MCF 10A (cell line): ENCODE measurements at regions not wholly inside any gene's neighbourhood (a gene's known extent, or its start where the extent isn't known, plus 50 kb on each side); places are given as distances from the start of the nearest gene placed in this dataset.
A peak's percentile ranks its signal among the peaks of the same experiment; 100 is the strongest.

Source experiments
- BruUV-seq: library from RNA; stranded (reverse); fragments of 400-500 nt; replicated peaks from 2 replicates; lab custom pipeline; 2021; lab: Mats Ljungman, UMichigan
- CTCF ChIA-PET: fragments of 300-600 bp; sonication (Branson Sonifier 250); formaldehyde crosslinking; extraction: SDS; loops from one replicate; lab custom pipeline; 2021; ENCODE audit warnings: antibody characterized with exemption, inconsistent platforms; lab: Yijun Ruan, JAX
- POLR2A ChIA-PET: fragments of 300-600, 350-650 bp; sonication (Branson Sonifier 250); formaldehyde crosslinking; extraction: SDS; loops from one replicate; lab custom pipeline; 2020; ENCODE audit warnings: antibody characterized with exemption, inconsistent platforms; lab: Yijun Ruan, JAX
- DNase-seq: peaks from one replicate; pipeline ENCODE4 v3.0.0-alpha.2; 2018; ENCODE audit not compliant: unreplicated experiment
- H3K27ac Mint-ChIP-seq: one replicate; pipeline ENCODE4 v1.8.0; 2022; ENCODE audit warnings: mild to moderate bottlenecking, low read depth, mixed read lengths; ENCODE audit not compliant: unreplicated experiment
- H3K27me3 Mint-ChIP-seq: one replicate; pipeline ENCODE4 v1.8.0; 2022; ENCODE audit warnings: mixed read lengths; ENCODE audit not compliant: insufficient read depth, unreplicated experiment
- H3K36me3 Mint-ChIP-seq: one replicate; pipeline ENCODE4 v1.8.0; 2022; ENCODE audit warnings: mild to moderate bottlenecking, moderate library complexity, mixed read lengths; ENCODE audit not compliant: insufficient read depth, unreplicated experiment
- H3K4me1 Mint-ChIP-seq: one replicate; pipeline ENCODE4 v1.8.0; 2022; ENCODE audit warnings: mixed read lengths; ENCODE audit not compliant: insufficient read depth, unreplicated experiment
- H3K4me3 Mint-ChIP-seq: one replicate; pipeline ENCODE4 v1.8.0; 2022; ENCODE audit warnings: mild to moderate bottlenecking, moderate library complexity, mixed read lengths; ENCODE audit not compliant: unreplicated experiment
- H3K9me3 Mint-ChIP-seq: one replicate; pipeline ENCODE4 v1.8.0; 2022; ENCODE audit warnings: mixed read lengths; ENCODE audit not compliant: unreplicated experiment
- CTCF ChIP-seq: fragments of 200-600 bp; IDR thresholded peaks from one replicate; pipeline ENCODE4 v1.8.0; 2022; ENCODE audit warnings: antibody characterized with exemption, mild to moderate bottlenecking; ENCODE audit not compliant: unreplicated experiment
- intact Hi-C: fragments of 100-400 bp; cut with micrococcal nuclease; formaldehyde crosslinking; loops from 2 replicates; pipeline ENCODE4 v1.14.1; 2022

GRCh38 chr5:170451747-170452365 is 52.0 kb upstream of the KCNIP1 start:
- POLR2A ChIA-PET, result interaction anchor here (0.6 to 0.9 kb wide), 3 partner anchors 24 to 70 kb away, joined by 4 to 6 read pairs (median 4); no protein-coding TSS in a partner anchor
- DNase-seq, result peak; percentile 95
- CTCF ChIA-PET, result interaction anchor here (0.5 to 11.4 kb wide), 11 partner anchors 15 to 320 kb away, joined by 3 to 137 read pairs (median 4); no protein-coding TSS in a partner anchor
- Mint-ChIP-seq H3K36me3 (no peaks in the 10 kb centered on the region), H3K9me3 (peaks cover 1% of the 10 kb centered on the region), H3K27ac (no peak overlapping the region), H3K4me1 (peaks cover 9% of the 10 kb centered on the region), H3K4me3 (no peak overlapping the region), H3K27me3 (no peaks in the 10 kb centered on the region)
- no TSS peak for BruUV-seq
- intact Hi-C loops, result loop anchor here (1.0 to 2.0 kb wide), 2 partner anchors 15 to 71 kb away; no protein-coding TSS in a partner anchor
- TF ChIP-seq CTCF, result no peak

- H3K9me3 Mint-ChIP-seq, result peaks cover 5% of the 10 kb centered on the region
- DNase-seq, result no peak
- no peak for TF ChIP-seq CTCF
- ChIA-PET POLR2A (no interaction called here), CTCF (interaction anchor here (0.6 to 11.4 kb wide), 8 partner anchors 16 to 395 kb away, joined by 3 to 137 read pairs (median 4); no protein-coding TSS in a partner anchor)
- no peaks in the 10 kb centered on the region for H3K36me3 Mint-ChIP-seq
- no peaks in the 10 kb centered on the region for H3K27me3 Mint-ChIP-seq
- intact Hi-C loops, result no loop called here
- no TSS peak for BruUV-seq
- no peak overlapping the region for H3K27ac Mint-ChIP-seq
- H3K4me1 Mint-ChIP-seq, result peaks cover 9% of the 10 kb centered on the region
- H3K4me3 Mint-ChIP-seq, result no peak overlapping the region
These were observed 53.7 kb upstream of the KCNIP1 start for GRCh38 chr5:170450061-170450669.

- ChIA-PET POLR2A (no interaction called here), CTCF (interaction anchor here (0.6 to 11.4 kb wide), 7 partner anchors 15 to 893 kb away, joined by 3 to 137 read pairs (median 4); no protein-coding TSS in a partner anchor)
- Mint-ChIP-seq H3K4me3 (no peak overlapping the region), H3K27ac (no peak overlapping the region), H3K27me3 (no peaks in the 10 kb centered on the region), H3K36me3 (no peaks in the 10 kb centered on the region), H3K4me1 (peaks cover 9% of the 10 kb centered on the region), H3K9me3 (peaks cover 5% of the 10 kb centered on the region)
- no peak for TF ChIP-seq CTCF
- intact Hi-C loops, result no loop called here
- DNase-seq, result no peak
- no TSS peak for BruUV-seq
These were observed 54.6 kb upstream of the KCNIP1 start for GRCh38 chr5:170449232-170449631.

GRCh38 chr5:170448221-170448620 is 55.6 kb upstream of the KCNIP1 start:
- peaks cover 5% of the 10 kb centered on the region for H3K9me3 Mint-ChIP-seq
- ChIA-PET POLR2A (no interaction called here), CTCF (interaction anchor here (0.6 to 11.4 kb wide), 3 partner anchors 14 to 186 kb away, joined by 3 to 137 read pairs (median 19); no protein-coding TSS in a partner anchor)
- intact Hi-C loops, result no loop called here
- no peaks in the 10 kb centered on the region for H3K27me3 Mint-ChIP-seq
- DNase-seq, result no peak
- no peak overlapping the region for H3K27ac Mint-ChIP-seq
- no peaks in the 10 kb centered on the region for H3K36me3 Mint-ChIP-seq
- no peak for TF ChIP-seq CTCF
- H3K4me1 Mint-ChIP-seq, result peaks cover 9% of the 10 kb centered on the region
- no TSS peak for BruUV-seq
- no peak overlapping the region for H3K4me3 Mint-ChIP-seq
